ENCODE measurements at regions not wholly inside any gene's neighbourhood (a gene's known extent, or its start where the extent isn't known, plus 50 kb on each side); places are given as distances from the start of the nearest gene placed in this dataset.

GRCh38 chr9:135334953-135335460, 144.6 kb upstream of the PPP1R26 start:
- Histone ChIP-seq H3K27ac (ENCODE audit: low read depth, low read length) (no peak overlapping the region), H2BK120ac (ENCODE audit: insufficient read depth, low read length, poor library complexity) (no peak overlapping the region), H3K4me1 (ENCODE audit: control insufficient read depth in 1 of 2, insufficient read depth in 2 of 2, low read length in 2 of 2) (no peaks in the 10 kb centered on the region), H3K4me3 (ENCODE audit: low read depth, low read length) (no peak overlapping the region), H2BK5ac (ENCODE audit: low read depth, low read length, poor library complexity) (no peak overlapping the region), H3K23ac (ENCODE audit: low read length) (no peak overlapping the region), H3K27me3 (ENCODE audit: insufficient read depth, low read length) (no peaks in the 10 kb centered on the region), H4K12ac (ENCODE audit: low read depth, low read length) (no peak overlapping the region), H3K14ac (ENCODE audit: low read length) (no peak overlapping the region), H3K18ac (ENCODE audit: low read length) (no peak overlapping the region), H3K4me2 (ENCODE audit: low read length) (no peak overlapping the region), H4K8ac (ENCODE audit: low read depth, low read length) (no peak overlapping the region), H3K4ac (ENCODE audit: low read depth, low read length) (no peak overlapping the region), H4K91ac (ENCODE audit: low read depth, low read length) (no peak overlapping the region), H3K36me3 (ENCODE audit: control insufficient read depth in 1 of 2, insufficient read depth in 2 of 2, low read length in 2 of 2) (no peaks in the 10 kb centered on the region), H3K9ac (ENCODE audit: low read length) (no peak overlapping the region), H3K79me2 (ENCODE audit: control insufficient read depth, insufficient read depth, low read length, poor library complexity) (no peaks in the 10 kb centered on the region), H3K9me3 (ENCODE audit: insufficient read depth, low read depth, low read length) (peaks cover 7% of the 10 kb centered on the region), H3K79me1 (ENCODE audit: low read length) (no peaks in the 10 kb centered on the region), H2AK5ac (ENCODE audit: low read length) (no peak overlapping the region), H2AFZ (ENCODE audit: insufficient read depth, low read length, poor library complexity) (no peak overlapping the region), H2BK12ac (ENCODE audit: low read length) (no peak overlapping the region)
- WGBS (ENCODE audit: extremely low coverage, insufficient coverage, insufficient read length), result no CpG with 5 or more reads among the region's 9 CpGs
- no peak for DNase-seq

GRCh38 chr9:135335691-135336181, 143.8 kb upstream of the PPP1R26 start:
- Histone ChIP-seq H3K9ac (ENCODE audit: low read length) (no peak overlapping the region), H3K27me3 (ENCODE audit: insufficient read depth, low read length) (no peaks in the 10 kb centered on the region), H3K9me3 (ENCODE audit: insufficient read depth, low read depth, low read length) (peaks cover 7% of the 10 kb centered on the region), H3K14ac (ENCODE audit: low read length) (no peak overlapping the region), H2AFZ (ENCODE audit: insufficient read depth, low read length, poor library complexity) (no peak overlapping the region), H4K8ac (ENCODE audit: low read depth, low read length) (no peak overlapping the region), H3K27ac (ENCODE audit: low read depth, low read length) (no peak overlapping the region), H3K36me3 (ENCODE audit: control insufficient read depth in 1 of 2, insufficient read depth in 2 of 2, low read length in 2 of 2) (no peaks in the 10 kb centered on the region), H3K4me2 (ENCODE audit: low read length) (no peak overlapping the region), H3K4ac (ENCODE audit: low read depth, low read length) (no peak overlapping the region), H3K4me3 (ENCODE audit: low read depth, low read length) (peak overlapping the region; percentile 9), H3K4me1 (ENCODE audit: control insufficient read depth in 1 of 2, insufficient read depth in 2 of 2, low read length in 2 of 2) (no peaks in the 10 kb centered on the region), H4K91ac (ENCODE audit: low read depth, low read length) (no peak overlapping the region), H2AK5ac (ENCODE audit: low read length) (no peak overlapping the region), H3K79me1 (ENCODE audit: low read length) (no peaks in the 10 kb centered on the region), H2BK5ac (ENCODE audit: low read depth, low read length, poor library complexity) (no peak overlapping the region), H4K12ac (ENCODE audit: low read depth, low read length) (no peak overlapping the region), H2BK12ac (ENCODE audit: low read length) (no peak overlapping the region), H3K79me2 (ENCODE audit: control insufficient read depth, insufficient read depth, low read length, poor library complexity) (no peaks in the 10 kb centered on the region), H2BK120ac (ENCODE audit: insufficient read depth, low read length, poor library complexity) (no peak overlapping the region), H3K18ac (ENCODE audit: low read length) (no peak overlapping the region), H3K23ac (ENCODE audit: low read length) (no peak overlapping the region)
- WGBS (ENCODE audit: extremely low coverage, insufficient coverage, insufficient read length), result no CpG with 5 or more reads among the region's 14 CpGs
- DNase-seq, result no peak

GRCh38 chr9:135336722-135337527, 142.7 kb upstream of the PPP1R26 start:
- Histone ChIP-seq H4K91ac (ENCODE audit: low read depth, low read length) (no peak overlapping the region), H2AK5ac (ENCODE audit: low read length) (no peak overlapping the region), H3K4me1 (ENCODE audit: control insufficient read depth in 1 of 2, insufficient read depth in 2 of 2, low read length in 2 of 2) (no peaks in the 10 kb centered on the region), H2BK5ac (ENCODE audit: low read depth, low read length, poor library complexity) (no peak overlapping the region), H3K14ac (ENCODE audit: low read length) (no peak overlapping the region), H3K79me2 (ENCODE audit: control insufficient read depth, insufficient read depth, low read length, poor library complexity) (no peaks in the 10 kb centered on the region), H3K27ac (ENCODE audit: low read depth, low read length) (no peak overlapping the region), H3K4me2 (ENCODE audit: low read length) (no peak overlapping the region), H2BK120ac (ENCODE audit: insufficient read depth, low read length, poor library complexity) (no peak overlapping the region), H4K8ac (ENCODE audit: low read depth, low read length) (no peak overlapping the region), H3K9ac (ENCODE audit: low read length) (no peak overlapping the region), H3K27me3 (ENCODE audit: insufficient read depth, low read length) (no peaks in the 10 kb centered on the region), H3K4me3 (ENCODE audit: low read depth, low read length) (peak overlapping the region; percentile 10), H4K12ac (ENCODE audit: low read depth, low read length) (no peak overlapping the region), H3K79me1 (ENCODE audit: low read length) (no peaks in the 10 kb centered on the region), H2BK12ac (ENCODE audit: low read length) (no peak overlapping the region), H3K23ac (ENCODE audit: low read length) (no peak overlapping the region), H3K18ac (ENCODE audit: low read length) (no peak overlapping the region), H3K4ac (ENCODE audit: low read depth, low read length) (no peak overlapping the region), H3K9me3 (ENCODE audit: insufficient read depth, low read depth, low read length) (peaks cover 7% of the 10 kb centered on the region), H2AFZ (ENCODE audit: insufficient read depth, low read length, poor library complexity) (no peak overlapping the region), H3K36me3 (ENCODE audit: control insufficient read depth in 1 of 2, insufficient read depth in 2 of 2, low read length in 2 of 2) (no peaks in the 10 kb centered on the region)
- DNase-seq, result no peak
- no CpG with 5 or more reads among the region's 23 CpGs for WGBS (ENCODE audit: extremely low coverage, insufficient coverage, insufficient read length)

- no peaks in the 10 kb centered on the region for H3K36me3 ChIP-seq (ENCODE audit: control insufficient read depth in 1 of 2, insufficient read depth in 2 of 2, low read length in 2 of 2)
- no peaks in the 10 kb centered on the region for H3K79me2 ChIP-seq (ENCODE audit: control insufficient read depth, insufficient read depth, low read length, poor library complexity)
- H3K9ac ChIP-seq (ENCODE audit: low read length), result no peak overlapping the region
- no peak overlapping the region for H2BK12ac ChIP-seq (ENCODE audit: low read length)
- no peak overlapping the region for H3K27ac ChIP-seq (ENCODE audit: low read depth, low read length)
- H3K27me3 ChIP-seq (ENCODE audit: insufficient read depth, low read length), result no peaks in the 10 kb centered on the region
- no peak overlapping the region for H2BK5ac ChIP-seq (ENCODE audit: low read depth, low read length, poor library complexity)
- no peak overlapping the region for H2BK120ac ChIP-seq (ENCODE audit: insufficient read depth, low read length, poor library complexity)
- no peak overlapping the region for H3K4me3 ChIP-seq (ENCODE audit: low read depth, low read length)
- H2AFZ ChIP-seq (ENCODE audit: insufficient read depth, low read length, poor library complexity), result no peak overlapping the region
- DNase-seq, result no peak
- H3K4me2 ChIP-seq (ENCODE audit: low read length), result no peak overlapping the region
- H2AK5ac ChIP-seq (ENCODE audit: low read length), result no peak overlapping the region
- no peak overlapping the region for H4K8ac ChIP-seq (ENCODE audit: low read depth, low read length)
- H3K18ac ChIP-seq (ENCODE audit: low read length), result no peak overlapping the region
- WGBS (ENCODE audit: extremely low coverage, insufficient coverage, insufficient read length), result no CpG with 5 or more reads among the region's 14 CpGs
- no peaks in the 10 kb centered on the region for H3K79me1 ChIP-seq (ENCODE audit: low read length)
- H3K23ac ChIP-seq (ENCODE audit: low read length), result no peak overlapping the region
- no peak overlapping the region for H4K12ac ChIP-seq (ENCODE audit: low read depth, low read length)
- no peaks in the 10 kb centered on the region for H3K4me1 ChIP-seq (ENCODE audit: control insufficient read depth in 1 of 2, insufficient read depth in 2 of 2, low read length in 2 of 2)
- no peak overlapping the region for H4K91ac ChIP-seq (ENCODE audit: low read depth, low read length)
- H3K4ac ChIP-seq (ENCODE audit: low read depth, low read length), result no peak overlapping the region
- H3K9me3 ChIP-seq (ENCODE audit: insufficient read depth, low read depth, low read length), result peaks cover 4% of the 10 kb centered on the region
- no peak overlapping the region for H3K14ac ChIP-seq (ENCODE audit: low read length)
Observed at GRCh38 chr9:135338546-135338945, 141.0 kb upstream of the PPP1R26 start.

Data from trophoblast cell (in vitro differentiated cells and primary cell).